HG02840 (cell line): ENCODE measurements at regions not wholly inside any gene's neighbourhood (a gene's known extent, or its start where the extent isn't known, plus 50 kb on each side); places are given as distances from the start of the nearest gene placed in this dataset.

ENCODE experiments used
- ATAC-seq: cut with Tn5 transposase; IDR thresholded peaks from one replicate; pipeline ENCODE4 v1.9.1; 2021; ENCODE audit warnings: mild to moderate bottlenecking, moderate library complexity, moderate number of reproducible peaks; ENCODE audit not compliant: unreplicated experiment, low FRiP score

DNA sequence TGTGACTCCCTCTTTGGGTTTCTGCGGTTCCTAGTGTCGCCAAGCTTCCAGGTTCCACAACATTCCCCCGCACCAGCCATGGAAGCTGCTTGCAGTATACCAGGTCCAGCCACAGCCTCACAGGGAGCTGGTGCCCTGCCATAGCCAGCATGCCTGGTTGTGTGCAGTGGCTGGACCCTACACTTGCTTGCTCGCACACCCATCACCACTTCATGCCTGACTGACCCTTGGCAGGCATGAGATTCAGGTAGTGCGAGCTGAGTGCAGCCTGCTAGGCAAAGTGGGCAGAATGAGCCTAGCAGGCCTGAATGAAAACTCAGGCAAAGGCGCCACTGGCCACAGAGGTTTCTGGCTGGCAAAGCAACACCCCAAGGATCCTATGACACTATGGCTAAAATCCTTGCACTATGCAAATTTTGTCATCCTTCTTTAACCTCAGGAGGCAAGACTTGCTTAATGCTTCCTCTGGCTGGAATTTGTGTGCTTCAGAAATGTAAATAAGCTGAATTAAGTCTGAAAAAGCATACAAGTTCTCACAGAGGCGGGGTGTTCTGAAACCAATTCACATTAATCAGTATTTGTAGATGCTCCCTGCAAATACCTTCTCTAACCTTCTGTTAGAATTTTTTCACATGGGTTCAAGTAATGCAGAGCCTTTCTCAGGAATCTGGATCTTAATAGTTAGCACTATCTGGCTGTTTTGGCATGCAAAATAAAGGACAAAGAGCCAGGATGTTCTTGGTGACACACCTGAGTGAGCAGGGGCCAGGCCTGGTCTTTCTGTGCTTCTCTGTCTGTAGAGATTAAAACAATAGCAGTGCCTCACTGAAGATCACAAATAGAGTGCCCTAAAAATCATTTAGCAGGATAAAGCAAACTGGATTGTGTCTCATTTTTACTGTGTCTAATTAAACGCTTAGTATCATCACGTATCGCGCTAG, 256.9 kb downstream of the GPATCH2 start:
- ATAC-seq = no peak

- ATAC-seq = no peak
Observed at GRCh38 chr1:217372049-217372970, 258.6 kb downstream of the GPATCH2 start.

DNA sequence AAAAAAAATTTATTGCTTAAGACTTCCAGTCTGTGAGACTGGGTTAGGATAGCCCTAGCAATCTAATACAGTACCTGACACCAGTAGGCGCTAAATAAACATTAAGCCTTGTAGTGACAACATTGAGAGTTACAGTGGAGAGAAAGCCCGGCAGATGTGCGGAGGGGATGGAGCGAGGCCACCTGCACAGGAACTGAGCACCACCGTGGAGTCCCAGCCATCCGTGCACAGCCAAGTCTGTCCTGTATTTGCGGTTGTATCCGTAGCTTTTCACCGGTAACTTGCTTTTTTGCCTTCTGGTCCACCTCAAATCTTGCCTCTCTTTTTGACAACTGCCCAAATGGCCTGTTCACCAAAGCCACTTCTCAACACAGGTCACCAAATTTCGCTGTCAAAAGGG, 260.1 kb downstream of the GPATCH2 start:
- ATAC-seq = no peak

- no peak for ATAC-seq
Observed at GRCh38 chr1:217369996-217370551, 260.8 kb downstream of the GPATCH2 start.

DNA sequence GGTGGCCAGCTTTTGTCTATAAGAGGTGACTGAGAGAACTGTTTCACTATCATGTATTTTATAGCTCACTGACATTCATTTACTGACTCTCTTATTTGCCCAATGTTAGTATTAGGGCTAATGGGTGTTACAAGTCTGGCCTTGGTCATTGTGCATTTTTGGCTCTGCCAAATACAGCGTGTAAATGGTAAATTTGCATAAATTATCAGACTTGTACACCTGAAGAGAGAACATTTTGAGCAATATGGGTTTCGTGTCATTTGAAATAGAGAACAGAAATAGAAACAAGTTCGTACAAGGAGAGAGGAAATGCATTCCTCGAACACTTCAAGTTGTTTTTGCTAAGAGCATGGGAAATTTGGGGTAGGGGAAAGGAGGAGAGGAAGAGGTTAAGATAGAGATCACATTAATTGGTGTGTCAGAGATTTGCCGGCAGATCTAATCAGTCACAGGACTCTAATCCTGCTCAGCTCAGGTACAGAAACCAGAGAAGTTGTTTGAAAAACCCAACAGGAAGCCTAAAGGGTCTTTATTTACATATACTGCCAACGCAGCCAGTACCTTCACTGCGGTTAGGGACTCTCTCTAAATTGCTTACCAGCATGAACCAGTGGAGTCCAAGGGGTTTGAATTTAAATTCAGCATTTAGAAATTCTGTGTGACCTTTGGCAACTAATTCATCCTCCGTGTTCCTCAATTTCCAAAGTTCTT, 261.5 kb downstream of the GPATCH2 start:
- peak; percentile 91 for ATAC-seq

- no peak for ATAC-seq
Observed at GRCh38 chr1:217364220-217364619, 266.7 kb downstream of the GPATCH2 start.

GRCh38 chr1:217363319-217363718, 267.6 kb downstream of the GPATCH2 start:
- no peak for ATAC-seq

DNA sequence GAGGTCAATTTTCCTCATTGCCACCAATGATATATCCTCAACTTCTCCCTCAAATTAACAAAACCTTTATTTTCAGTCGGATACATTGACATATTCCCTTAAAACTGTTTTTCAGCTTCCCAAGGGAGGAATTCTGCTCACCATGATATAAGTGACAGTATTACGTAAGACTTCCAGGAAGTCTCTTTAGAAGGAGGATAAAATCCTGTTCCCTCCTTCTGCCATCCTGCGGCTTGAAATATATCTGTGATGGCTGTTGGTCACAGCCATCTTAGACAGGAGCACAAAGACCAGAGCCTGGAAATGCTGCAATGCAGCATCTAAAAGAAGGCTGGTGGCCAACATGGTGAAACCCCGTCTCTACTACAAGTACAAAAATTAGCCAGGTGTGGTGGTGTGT, 270.4 kb downstream of the GPATCH2 start:
- no peak for ATAC-seq

DNA sequence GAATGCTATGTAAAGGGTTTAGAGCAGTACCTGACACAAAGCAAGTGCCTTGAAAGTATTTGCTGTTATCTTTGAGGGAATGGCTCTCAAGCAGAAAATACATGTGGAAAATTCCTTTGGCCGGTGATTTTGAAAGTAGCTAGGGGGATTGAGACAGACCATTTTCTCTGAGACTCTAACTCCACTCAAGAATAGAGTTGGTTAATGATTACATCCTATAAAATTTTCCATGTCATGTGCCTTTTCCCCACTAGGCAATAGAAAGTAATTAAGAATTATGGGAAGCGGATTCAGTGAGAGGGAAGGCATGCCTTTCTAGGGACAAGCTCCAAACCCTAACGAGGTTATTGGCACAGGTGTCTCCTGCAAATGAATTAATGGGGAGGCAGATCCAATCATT, 276.0 kb downstream of the GPATCH2 start:
- ATAC-seq = no peak

- ATAC-seq = no peak
Observed at GRCh38 chr1:217348960-217349664, 281.8 kb downstream of the GPATCH2 start.

DNA sequence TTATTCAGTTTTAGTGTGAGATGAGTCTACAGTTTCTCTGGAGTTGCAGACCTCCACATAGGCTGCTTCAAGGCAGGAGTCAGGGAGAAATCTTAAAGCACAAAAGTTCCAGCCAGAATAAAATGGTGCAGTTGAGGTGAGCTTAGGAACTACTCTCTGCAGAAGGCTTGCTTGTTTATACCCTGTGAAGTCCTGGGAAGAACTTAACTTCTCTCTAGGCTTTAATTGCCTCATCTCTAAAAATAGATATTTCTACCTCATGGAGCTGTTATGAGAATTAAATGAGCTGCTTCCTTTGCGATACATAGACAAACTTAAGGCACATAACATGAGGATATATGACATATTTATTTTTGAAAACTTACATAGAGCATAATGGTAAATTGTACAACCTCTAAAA, 286.2 kb downstream of the GPATCH2 start:
- ATAC-seq = no peak

GRCh38 chr1:217343907-217344306, 287.0 kb downstream of the GPATCH2 start:
- no peak for ATAC-seq

- ATAC-seq = no peak
Observed at GRCh38 chr1:217342105-217342504, 288.8 kb downstream of the GPATCH2 start.

GRCh38 chr1:217336724-217337123, 294.2 kb downstream of the GPATCH2 start:
- no peak for ATAC-seq

DNA sequence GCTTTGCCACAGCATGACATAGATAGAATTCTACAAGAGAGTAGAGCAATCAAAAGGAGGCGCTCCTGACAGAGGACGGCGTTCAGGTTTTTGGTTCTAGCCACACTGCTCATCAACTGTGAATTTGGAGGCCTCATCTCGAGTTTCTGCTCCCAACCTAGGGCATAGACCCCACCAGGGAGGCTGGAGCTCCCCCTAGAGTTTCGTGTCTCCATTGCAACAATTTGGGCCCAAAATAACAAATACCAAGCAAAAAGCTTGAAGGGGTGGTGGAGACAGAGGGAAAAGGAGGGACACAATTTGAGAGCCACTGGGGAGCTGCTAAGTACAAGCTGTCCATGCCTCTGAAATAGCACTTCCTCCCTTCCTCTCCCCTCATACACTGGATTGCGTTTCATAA, 297.0 kb downstream of the GPATCH2 start:
- no peak for ATAC-seq

DNA sequence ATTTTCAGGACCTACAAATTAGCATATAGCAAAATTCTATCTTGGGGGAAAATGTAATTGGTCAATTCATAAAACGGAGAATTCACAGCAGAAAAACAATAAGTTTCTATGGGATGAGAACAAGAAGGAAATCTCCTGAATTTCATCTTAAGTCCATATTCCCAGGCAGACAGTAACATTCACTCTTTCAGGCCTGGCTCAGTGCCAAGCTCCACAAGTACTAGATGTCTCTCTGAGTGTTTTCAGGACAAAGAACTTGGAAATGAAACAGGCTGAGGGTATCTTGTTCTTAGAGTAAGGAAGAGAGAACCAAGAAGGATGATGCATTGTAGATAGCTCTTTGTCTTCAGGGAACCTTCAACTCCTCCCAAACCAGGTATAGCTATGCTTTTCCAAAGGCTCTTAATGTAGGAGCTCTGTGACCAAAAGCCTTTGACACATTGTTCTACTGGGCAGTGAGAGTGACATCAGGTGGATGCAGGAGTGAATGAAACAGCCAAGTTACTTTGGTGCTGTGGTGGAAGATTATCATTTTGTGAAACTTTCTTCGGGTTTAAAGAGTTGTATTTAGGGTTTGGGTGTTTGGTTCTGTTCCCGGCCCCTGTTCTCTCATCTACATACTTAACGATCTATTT, 298.3 kb downstream of the GPATCH2 start:
- ATAC-seq = no peak

DNA sequence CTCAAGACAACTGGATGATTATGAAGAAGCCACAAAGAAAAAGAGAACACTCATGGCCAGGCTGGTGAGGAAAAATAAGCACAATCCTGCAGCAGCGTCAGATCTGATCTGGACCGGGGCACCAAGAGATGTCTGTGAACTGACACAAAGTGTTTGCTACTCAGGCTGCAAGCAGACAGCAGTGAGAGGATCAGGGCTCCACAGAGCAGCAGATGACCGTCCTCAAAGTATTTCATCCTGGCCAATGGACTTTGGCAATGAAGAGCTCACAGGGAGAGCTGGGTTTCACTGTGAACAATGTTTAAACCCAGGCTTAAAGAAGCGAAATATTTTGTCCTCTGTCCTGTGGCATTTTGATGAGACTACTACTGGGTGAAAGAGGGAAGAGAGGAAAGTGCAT, 299.2 kb downstream of the GPATCH2 start:
- no peak for ATAC-seq

DNA sequence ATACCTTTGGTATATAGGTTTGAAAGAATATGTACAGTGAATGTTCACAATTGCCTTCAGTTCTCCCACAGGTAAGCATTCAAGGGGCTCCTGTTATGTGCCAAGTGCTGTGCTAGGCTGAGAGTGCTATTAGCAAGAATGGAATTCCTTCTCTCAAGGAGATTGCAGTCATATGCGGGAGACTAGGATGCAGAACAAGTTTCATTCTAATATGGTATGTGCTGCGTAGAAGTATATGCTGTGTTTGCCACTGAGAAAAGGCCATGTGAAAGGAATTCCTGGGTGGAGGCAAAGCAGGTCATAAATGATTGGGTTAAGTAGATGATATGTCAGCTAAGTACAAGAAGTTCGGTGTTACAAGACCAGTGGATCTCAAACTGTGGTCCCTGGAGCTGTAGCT, 303.0 kb downstream of the GPATCH2 start:
- ATAC-seq = no peak

DNA sequence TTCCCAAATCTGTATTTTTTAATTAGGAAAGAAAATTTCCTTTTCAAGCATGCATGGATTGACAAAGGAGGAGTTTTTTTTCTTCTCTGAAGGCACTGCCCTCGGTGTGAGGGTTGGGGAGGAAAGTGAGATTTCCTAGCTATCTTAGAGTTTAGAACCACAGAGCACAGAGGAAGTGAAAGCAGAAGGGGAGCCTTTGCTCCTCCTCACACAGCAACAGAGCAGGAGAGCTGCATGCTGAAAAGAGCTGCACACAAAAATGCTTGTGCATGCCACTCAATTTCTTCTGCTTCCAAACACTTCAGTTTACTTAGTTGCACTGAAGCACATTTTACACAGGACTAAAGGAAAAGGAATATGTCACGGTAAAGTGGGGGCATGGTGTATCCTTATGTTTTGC, 308.1 kb downstream of the GPATCH2 start:
- ATAC-seq = peak; percentile 92
